Calu3 (cell line): ENCODE measurements at regions not wholly inside any gene's neighbourhood (a gene's known extent, or its start where the extent isn't known, plus 50 kb on each side); places are given as distances from the start of the nearest gene placed in this dataset.

Experiments used
- BruUV-seq: library from RNA; stranded (reverse); fragments of 400-500 nt; replicated peaks from 2 replicates; lab custom pipeline; 2021; lab: Mats Ljungman, UMichigan
- CTCF ChIA-PET: fragments of 300-600 bp; sonication (Branson Sonifier 250); formaldehyde crosslinking; loops from one replicate; lab custom pipeline; 2022; ENCODE audit warnings: antibody characterized with exemption; lab: Charles Lee
- DNase-seq: peaks from one replicate; pipeline ENCODE4 v3.0.0; 2022
- H3K27ac Mint-ChIP-seq: one replicate; pipeline ENCODE4 v1.8.0; 2022; ENCODE audit warnings: mixed read lengths; ENCODE audit not compliant: unreplicated experiment
- H3K27me3 Mint-ChIP-seq: one replicate; pipeline ENCODE4 v1.8.0; 2022; ENCODE audit warnings: mixed read lengths; ENCODE audit not compliant: unreplicated experiment
- H3K36me3 Mint-ChIP-seq: one replicate; pipeline ENCODE4 v1.8.0; 2022; ENCODE audit warnings: mild to moderate bottlenecking, moderate library complexity, mixed read lengths; ENCODE audit not compliant: insufficient read depth, unreplicated experiment
- H3K4me1 Mint-ChIP-seq: one replicate; pipeline ENCODE4 v1.8.0; 2022; ENCODE audit warnings: mild to moderate bottlenecking, low read depth, mixed read lengths; ENCODE audit not compliant: unreplicated experiment
- H3K4me3 Mint-ChIP-seq: one replicate; pipeline ENCODE4 v1.8.0; 2022; ENCODE audit warnings: mild to moderate bottlenecking, low read depth, moderate library complexity, mixed read lengths; ENCODE audit not compliant: unreplicated experiment
- H3K9me3 Mint-ChIP-seq: one replicate; pipeline ENCODE4 v1.8.0; 2022; ENCODE audit warnings: low read depth, mixed read lengths; ENCODE audit not compliant: unreplicated experiment
- intact Hi-C: fragments of 100-400 bp; cut with micrococcal nuclease; formaldehyde crosslinking; loops from one replicate; pipeline ENCODE4 v1.10.0; 2022; ENCODE audit not compliant: unreplicated experiment
- TF ChIP-seq, protein P1 (sequence below): fragments of 200-600 bp; IDR thresholded peaks from one replicate; pipeline ENCODE4 v1.8.0; 2022; ENCODE audit warnings: antibody characterized with exemption; ENCODE audit not compliant: unreplicated experiment

DNA sequence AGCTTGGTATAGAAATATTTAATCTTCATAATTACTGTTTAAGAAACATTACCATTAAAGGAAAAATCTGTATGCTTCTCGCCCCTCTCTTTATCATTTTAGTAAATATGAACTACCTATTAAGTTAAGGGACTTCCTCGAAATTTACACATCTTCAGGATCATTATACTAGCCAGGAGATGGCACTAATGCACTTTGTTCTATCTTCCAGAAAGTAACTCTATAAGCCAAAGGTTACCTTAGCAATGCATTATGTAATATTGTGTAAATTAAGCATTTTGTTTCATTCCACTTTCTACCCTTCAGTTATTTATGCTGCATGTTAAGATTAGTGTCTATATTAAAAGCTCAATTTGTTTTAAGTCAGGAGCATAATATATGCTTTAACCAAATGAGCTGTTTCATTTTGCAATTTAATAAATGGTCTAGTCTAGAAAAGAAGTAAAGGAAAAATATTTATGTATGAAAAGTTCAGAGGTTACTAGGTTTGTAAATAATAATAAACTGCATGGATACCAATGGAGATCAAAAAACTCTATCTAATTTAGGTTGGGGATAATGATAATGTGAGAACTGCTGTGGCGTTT, 128.5 kb downstream of the ANKRD7 start:
- CTCF ChIA-PET = no interaction called here
- H3K27me3 Mint-ChIP-seq = no peaks in the 10 kb centered on the region
- H3K4me3 Mint-ChIP-seq = no peak overlapping the region
- no peaks in the 10 kb centered on the region for H3K36me3 Mint-ChIP-seq
- BruUV-seq = no TSS peak
- TF ChIP-seq, protein P1, sequence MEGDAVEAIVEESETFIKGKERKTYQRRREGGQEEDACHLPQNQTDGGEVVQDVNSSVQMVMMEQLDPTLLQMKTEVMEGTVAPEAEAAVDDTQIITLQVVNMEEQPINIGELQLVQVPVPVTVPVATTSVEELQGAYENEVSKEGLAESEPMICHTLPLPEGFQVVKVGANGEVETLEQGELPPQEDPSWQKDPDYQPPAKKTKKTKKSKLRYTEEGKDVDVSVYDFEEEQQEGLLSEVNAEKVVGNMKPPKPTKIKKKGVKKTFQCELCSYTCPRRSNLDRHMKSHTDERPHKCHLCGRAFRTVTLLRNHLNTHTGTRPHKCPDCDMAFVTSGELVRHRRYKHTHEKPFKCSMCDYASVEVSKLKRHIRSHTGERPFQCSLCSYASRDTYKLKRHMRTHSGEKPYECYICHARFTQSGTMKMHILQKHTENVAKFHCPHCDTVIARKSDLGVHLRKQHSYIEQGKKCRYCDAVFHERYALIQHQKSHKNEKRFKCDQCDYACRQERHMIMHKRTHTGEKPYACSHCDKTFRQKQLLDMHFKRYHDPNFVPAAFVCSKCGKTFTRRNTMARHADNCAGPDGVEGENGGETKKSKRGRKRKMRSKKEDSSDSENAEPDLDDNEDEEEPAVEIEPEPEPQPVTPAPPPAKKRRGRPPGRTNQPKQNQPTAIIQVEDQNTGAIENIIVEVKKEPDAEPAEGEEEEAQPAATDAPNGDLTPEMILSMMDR = peak; percentile 23
- no peak overlapping the region for H3K27ac Mint-ChIP-seq
- H3K4me1 Mint-ChIP-seq = peaks cover 20% of the 10 kb centered on the region
- H3K9me3 Mint-ChIP-seq = peaks cover 2% of the 10 kb centered on the region
- no peak for DNase-seq
- intact Hi-C loops = loop anchor here (2.0 to 10.0 kb wide), 4 partner anchors 96 to 824 kb away; no protein-coding TSS in a partner anchor

DNA sequence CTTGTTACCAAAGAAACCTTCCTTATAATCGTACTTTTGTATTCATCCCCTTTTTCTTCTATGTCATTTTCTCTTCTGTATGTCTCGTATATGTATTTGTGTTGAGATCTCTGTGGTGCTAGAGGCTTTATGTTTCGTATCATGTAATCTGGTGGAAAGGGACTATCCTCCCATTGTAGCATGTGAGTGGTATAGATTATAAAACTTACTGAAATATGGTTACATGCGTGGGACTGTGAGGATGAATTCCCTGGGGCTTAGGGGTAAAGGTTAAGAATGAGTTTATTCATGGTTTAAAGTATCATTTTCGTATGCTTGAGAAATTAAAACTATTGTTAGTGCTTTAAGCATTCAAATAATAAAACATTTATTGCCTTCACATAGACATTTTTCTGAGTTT, 141.9 kb downstream of the ANKRD7 start:
- Mint-ChIP-seq H3K27me3 (no peaks in the 10 kb centered on the region), H3K9me3 (no peaks in the 10 kb centered on the region), H3K4me1 (no peaks in the 10 kb centered on the region), H3K4me3 (no peak overlapping the region), H3K27ac (no peak overlapping the region), H3K36me3 (no peaks in the 10 kb centered on the region)
- TF ChIP-seq, protein P1 = no peak
- BruUV-seq = no TSS peak
- CTCF ChIA-PET = no interaction called here
- intact Hi-C loops = no loop called here
- DNase-seq = no peak

DNA sequence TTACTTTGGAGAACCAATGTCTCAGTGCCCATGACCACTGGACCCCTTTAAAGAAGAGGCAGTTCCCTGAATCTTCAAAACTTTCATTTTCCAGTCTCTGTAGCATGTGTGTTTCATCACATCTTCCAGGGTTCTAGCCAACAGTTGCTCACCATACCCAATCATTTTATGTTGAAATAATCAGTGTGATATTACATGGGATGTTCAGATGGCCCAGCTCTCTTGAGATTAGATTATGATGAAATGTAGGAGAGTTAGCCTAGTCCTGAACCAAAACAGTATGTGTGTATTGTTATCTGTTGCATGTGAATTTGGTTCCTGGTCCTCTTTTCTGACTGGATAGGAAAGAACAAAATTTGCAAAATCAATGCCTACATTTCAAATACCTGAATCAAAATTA, 144.5 kb downstream of the ANKRD7 start:
- no peak for DNase-seq
- Mint-ChIP-seq H3K9me3 (no peaks in the 10 kb centered on the region), H3K27ac (no peak overlapping the region), H3K4me1 (no peaks in the 10 kb centered on the region), H3K27me3 (no peaks in the 10 kb centered on the region), H3K36me3 (no peaks in the 10 kb centered on the region), H3K4me3 (no peak overlapping the region)
- intact Hi-C loops = no loop called here
- TF ChIP-seq, protein P1 = no peak
- CTCF ChIA-PET = no interaction called here
- no TSS peak for BruUV-seq

DNA sequence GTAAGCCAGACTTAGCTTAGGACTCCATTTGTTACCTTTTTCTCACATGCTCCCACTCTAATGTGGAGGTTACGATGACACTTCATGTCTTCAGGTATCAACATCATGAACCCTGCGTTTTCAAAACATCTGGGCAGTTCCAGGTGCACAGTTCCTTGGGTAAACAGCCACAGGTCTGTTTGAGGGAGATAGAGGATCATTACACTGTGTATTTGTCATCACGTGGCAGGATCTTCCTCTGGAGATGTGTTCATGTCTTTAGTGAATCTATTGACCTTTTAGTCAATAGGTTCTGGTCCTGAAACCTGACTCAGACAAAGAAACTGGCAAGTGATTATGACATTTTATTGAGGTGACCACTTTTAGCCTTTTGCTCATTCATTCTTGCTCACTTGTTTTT, 145.5 kb downstream of the ANKRD7 start:
- H3K27me3 Mint-ChIP-seq = no peaks in the 10 kb centered on the region
- no peaks in the 10 kb centered on the region for H3K4me1 Mint-ChIP-seq
- no peaks in the 10 kb centered on the region for H3K36me3 Mint-ChIP-seq
- TF ChIP-seq, protein P1 = no peak
- intact Hi-C loops = no loop called here
- H3K9me3 Mint-ChIP-seq = no peaks in the 10 kb centered on the region
- no TSS peak for BruUV-seq
- H3K4me3 Mint-ChIP-seq = no peak overlapping the region
- CTCF ChIA-PET = no interaction called here
- no peak overlapping the region for H3K27ac Mint-ChIP-seq
- DNase-seq = no peak
